ENCODE measurements at regions not wholly inside any gene's neighbourhood (a gene's known extent, or its start where the extent isn't known, plus 50 kb on each side); places are given as distances from the start of the nearest gene placed in this dataset.
"Not testable (repeated sequence)": the region's sequence is repeated elsewhere in the genome, so short reads cannot be mapped to it uniquely, and the experiment has no call there.

GRCh38 chr12:83634726-83635267 is 948.1 kb downstream of the TMTC2 start:
- H3K36me3 Mint-ChIP-seq (ENCODE audit: low read depth) = no peaks in the 10 kb centered on the region
- H3K4me3 Mint-ChIP-seq (ENCODE audit: low read depth) = no peak overlapping the region
- peaks cover 4% of the 10 kb centered on the region for H3K9me3 Mint-ChIP-seq
- DNase-seq (ENCODE audit: low spot score) = no peak
- H3K4me1 Mint-ChIP-seq (ENCODE audit: low read depth) = no peaks in the 10 kb centered on the region
- no peak overlapping the region for H3K27ac Mint-ChIP-seq
- H3K27me3 Mint-ChIP-seq (ENCODE audit: low read depth) = no peaks in the 10 kb centered on the region
- intact Hi-C loops (cut with micrococcal nuclease) = no loop called here

GRCh38 chr12:83630526-83630925 is 943.8 kb downstream of the TMTC2 start:
- intact Hi-C loops (cut with micrococcal nuclease) = no loop called here

GRCh38 chr12:83629931-83630330 is 943.2 kb downstream of the TMTC2 start:
- Mint-ChIP-seq H3K4me3 (ENCODE audit: low read depth) (no peak overlapping the region), H3K27me3 (ENCODE audit: low read depth) (no peaks in the 10 kb centered on the region), H3K36me3 (ENCODE audit: low read depth) (no peaks in the 10 kb centered on the region), H3K9me3 (no peaks in the 10 kb centered on the region), H3K4me1 (ENCODE audit: low read depth) (no peaks in the 10 kb centered on the region), H3K27ac (no peak overlapping the region)
- intact Hi-C loops (cut with micrococcal nuclease) = no loop called here
- DNase-seq (ENCODE audit: low spot score) = no peak

More at GRCh38 chr12:83630526-83630925, 943.8 kb downstream of the TMTC2 start:
- H3K27ac Mint-ChIP-seq = no peak overlapping the region
- no peaks in the 10 kb centered on the region for H3K36me3 Mint-ChIP-seq (ENCODE audit: low read depth)
- no peaks in the 10 kb centered on the region for H3K9me3 Mint-ChIP-seq
- no peaks in the 10 kb centered on the region for H3K4me1 Mint-ChIP-seq (ENCODE audit: low read depth)
- H3K4me3 Mint-ChIP-seq (ENCODE audit: low read depth) = no peak overlapping the region
- no peak for DNase-seq (ENCODE audit: low spot score)
- H3K27me3 Mint-ChIP-seq (ENCODE audit: low read depth) = no peaks in the 10 kb centered on the region

DNA sequence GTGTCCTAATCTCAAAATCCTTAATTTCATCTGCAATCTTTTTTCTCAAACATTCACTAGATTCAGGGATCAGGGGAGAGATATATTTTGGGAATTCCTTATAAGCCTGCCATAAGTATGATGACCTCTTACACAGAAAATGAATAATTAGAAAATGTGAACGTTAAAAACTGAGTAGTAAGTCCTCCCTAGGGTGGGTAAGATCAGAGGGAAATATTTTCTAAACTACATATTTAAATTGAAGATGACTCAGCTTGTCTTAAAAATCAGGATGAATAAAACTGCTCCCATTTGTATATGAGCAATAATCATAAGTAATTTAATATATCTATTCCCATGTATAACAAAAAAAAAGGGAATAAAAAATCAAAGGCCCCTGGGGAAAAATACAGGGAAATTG is 935.5 kb downstream of the TMTC2 start:
- Mint-ChIP-seq H3K36me3 (ENCODE audit: low read depth) (no peaks in the 10 kb centered on the region), H3K4me3 (ENCODE audit: low read depth) (no peak overlapping the region), H3K27me3 (ENCODE audit: low read depth) (no peaks in the 10 kb centered on the region), H3K9me3 (no peaks in the 10 kb centered on the region), H3K27ac (no peak overlapping the region), H3K4me1 (ENCODE audit: low read depth) (no peaks in the 10 kb centered on the region)
- DNase-seq (ENCODE audit: low spot score) = no peak
- intact Hi-C loops (cut with micrococcal nuclease) = no loop called here

GRCh38 chr12:83619973-83620372 is 933.3 kb downstream of the TMTC2 start:
- peaks cover 13% of the 10 kb centered on the region for H3K9me3 Mint-ChIP-seq
- intact Hi-C loops (cut with micrococcal nuclease) = no loop called here

GRCh38 chr12:83615152-83615551 is 928.4 kb downstream of the TMTC2 start:
- intact Hi-C loops (cut with micrococcal nuclease) = no loop called here
- Mint-ChIP-seq H3K36me3 (ENCODE audit: low read depth) (no peaks in the 10 kb centered on the region), H3K4me3 (ENCODE audit: low read depth) (no peak overlapping the region), H3K9me3 (peaks cover 33% of the 10 kb centered on the region), H3K27ac (no peak overlapping the region), H3K4me1 (ENCODE audit: low read depth) (no peaks in the 10 kb centered on the region), H3K27me3 (ENCODE audit: low read depth) (no peaks in the 10 kb centered on the region)
- no peak for DNase-seq (ENCODE audit: low spot score)

More at GRCh38 chr12:83619973-83620372, 933.3 kb downstream of the TMTC2 start:
- Mint-ChIP-seq H3K36me3 (ENCODE audit: low read depth) (no peaks in the 10 kb centered on the region), H3K4me1 (ENCODE audit: low read depth) (no peaks in the 10 kb centered on the region), H3K4me3 (ENCODE audit: low read depth) (no peak overlapping the region), H3K27ac (no peak overlapping the region), H3K27me3 (ENCODE audit: low read depth) (no peaks in the 10 kb centered on the region)
- no peak for DNase-seq (ENCODE audit: low spot score)

GRCh38 chr12:83613586-83614110 is 926.9 kb downstream of the TMTC2 start:
- Mint-ChIP-seq H3K27me3 (ENCODE audit: low read depth) (no peaks in the 10 kb centered on the region), H3K36me3 (ENCODE audit: low read depth) (no peaks in the 10 kb centered on the region), H3K9me3 (peaks cover 41% of the 10 kb centered on the region), H3K4me3 (ENCODE audit: low read depth) (no peak overlapping the region), H3K4me1 (ENCODE audit: low read depth) (no peaks in the 10 kb centered on the region), H3K27ac (no peak overlapping the region)
- DNase-seq (ENCODE audit: low spot score) = no peak
- intact Hi-C loops (cut with micrococcal nuclease) = no loop called here

- H3K4me1 Mint-ChIP-seq (ENCODE audit: low read depth) = no peaks in the 10 kb centered on the region
- DNase-seq (ENCODE audit: low spot score) = no peak
- H3K27ac Mint-ChIP-seq = no peak overlapping the region
- peaks cover 46% of the 10 kb centered on the region for H3K9me3 Mint-ChIP-seq
- H3K27me3 Mint-ChIP-seq (ENCODE audit: low read depth) = no peaks in the 10 kb centered on the region
- no peak overlapping the region for H3K4me3 Mint-ChIP-seq (ENCODE audit: low read depth)
- H3K36me3 Mint-ChIP-seq (ENCODE audit: low read depth) = no peaks in the 10 kb centered on the region
- intact Hi-C loops (cut with micrococcal nuclease) = no loop called here
Measured at GRCh38 chr12:83603106-83603505, 916.4 kb downstream of the TMTC2 start.

DNA sequence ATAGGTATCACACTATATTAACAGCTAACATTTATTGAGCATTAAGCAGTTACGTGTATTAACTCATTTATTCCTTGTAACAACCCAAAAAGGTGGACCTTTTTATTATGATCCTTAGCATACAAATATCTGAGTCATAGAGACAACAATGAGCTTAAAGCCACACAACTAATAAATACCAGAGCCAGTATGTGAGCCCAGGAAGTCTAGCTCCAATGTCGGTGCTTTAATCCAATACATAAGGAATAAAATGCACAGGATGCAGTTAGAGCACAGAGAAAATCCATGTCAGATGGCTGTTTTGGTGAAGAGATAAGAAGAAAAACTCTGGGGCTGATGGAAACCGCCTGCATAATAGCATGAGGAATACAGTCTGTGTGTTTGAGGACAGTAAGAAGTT is 888.6 kb downstream of the TMTC2 start:
- Mint-ChIP-seq H3K36me3 (ENCODE audit: low read depth) (no peaks in the 10 kb centered on the region), H3K27ac (no peak overlapping the region), H3K9me3 (peaks cover 17% of the 10 kb centered on the region), H3K4me1 (ENCODE audit: low read depth) (no peaks in the 10 kb centered on the region), H3K4me3 (ENCODE audit: low read depth) (no peak overlapping the region), H3K27me3 (ENCODE audit: low read depth) (no peaks in the 10 kb centered on the region)
- no peak for DNase-seq (ENCODE audit: low spot score)
- intact Hi-C loops (cut with micrococcal nuclease) = no loop called here

GRCh38 chr12:83574142-83574541 is 887.4 kb downstream of the TMTC2 start:
- Mint-ChIP-seq H3K4me3 (ENCODE audit: low read depth) (no peak overlapping the region), H3K9me3 (peaks cover 23% of the 10 kb centered on the region), H3K4me1 (ENCODE audit: low read depth) (no peaks in the 10 kb centered on the region), H3K36me3 (ENCODE audit: low read depth) (no peaks in the 10 kb centered on the region), H3K27ac (no peak overlapping the region), H3K27me3 (ENCODE audit: low read depth) (no peaks in the 10 kb centered on the region)
- intact Hi-C loops (cut with micrococcal nuclease) = no loop called here
- no peak for DNase-seq (ENCODE audit: low spot score)

DNA sequence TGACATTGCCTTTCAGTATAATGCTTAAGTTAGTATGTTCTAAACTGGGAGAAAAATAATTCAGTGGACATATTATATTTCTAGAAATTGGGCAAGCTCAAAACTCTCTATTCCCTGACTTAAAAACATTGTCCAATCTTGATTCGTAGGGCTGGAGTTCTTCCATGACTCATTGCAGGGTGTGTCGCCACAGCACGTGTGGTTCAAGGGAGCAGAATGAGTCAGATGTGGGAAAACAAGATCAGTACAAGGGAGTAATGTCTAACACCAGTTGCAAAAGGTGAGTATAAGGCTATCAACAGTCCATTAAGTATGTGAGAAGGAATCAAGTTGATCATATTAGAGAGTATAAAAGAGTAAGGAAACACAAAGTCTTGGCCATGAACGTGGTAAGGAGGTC is 887.0 kb downstream of the TMTC2 start:
- Mint-ChIP-seq H3K27me3 (ENCODE audit: low read depth) (no peaks in the 10 kb centered on the region), H3K9me3 (peaks cover 25% of the 10 kb centered on the region)

GRCh38 chr12:83559650-83560049 is 872.9 kb downstream of the TMTC2 start:
- intact Hi-C loops (cut with micrococcal nuclease) = no loop called here
- Mint-ChIP-seq H3K4me1 (ENCODE audit: low read depth) (no peaks in the 10 kb centered on the region), H3K9me3 (peaks cover 13% of the 10 kb centered on the region), H3K36me3 (ENCODE audit: low read depth) (no peaks in the 10 kb centered on the region), H3K27me3 (ENCODE audit: low read depth) (no peaks in the 10 kb centered on the region), H3K27ac (no peak overlapping the region), H3K4me3 (ENCODE audit: low read depth) (no peak overlapping the region)
- DNase-seq (ENCODE audit: low spot score) = no peak

More for the DNA sequence above, 887.0 kb downstream of the TMTC2 start:
- Mint-ChIP-seq H3K36me3 (ENCODE audit: low read depth) (no peaks in the 10 kb centered on the region), H3K27ac (no peak overlapping the region), H3K4me1 (ENCODE audit: low read depth) (no peaks in the 10 kb centered on the region), H3K4me3 (ENCODE audit: low read depth) (no peak overlapping the region)
- DNase-seq (ENCODE audit: low spot score) = no peak
- intact Hi-C loops (cut with micrococcal nuclease) = no loop called here

GRCh38 chr12:83556040-83556439 is 869.3 kb downstream of the TMTC2 start:
- H3K27me3 Mint-ChIP-seq (ENCODE audit: low read depth); H3K27ac Mint-ChIP-seq; DNase-seq (ENCODE audit: low spot score); intact Hi-C loops (cut with micrococcal nuclease); H3K4me1 Mint-ChIP-seq (ENCODE audit: low read depth); H3K36me3 Mint-ChIP-seq (ENCODE audit: low read depth); H3K4me3 Mint-ChIP-seq (ENCODE audit: low read depth): not testable (repeated sequence)
- peaks cover 27% of the 10 kb centered on the region for H3K9me3 Mint-ChIP-seq

DNA sequence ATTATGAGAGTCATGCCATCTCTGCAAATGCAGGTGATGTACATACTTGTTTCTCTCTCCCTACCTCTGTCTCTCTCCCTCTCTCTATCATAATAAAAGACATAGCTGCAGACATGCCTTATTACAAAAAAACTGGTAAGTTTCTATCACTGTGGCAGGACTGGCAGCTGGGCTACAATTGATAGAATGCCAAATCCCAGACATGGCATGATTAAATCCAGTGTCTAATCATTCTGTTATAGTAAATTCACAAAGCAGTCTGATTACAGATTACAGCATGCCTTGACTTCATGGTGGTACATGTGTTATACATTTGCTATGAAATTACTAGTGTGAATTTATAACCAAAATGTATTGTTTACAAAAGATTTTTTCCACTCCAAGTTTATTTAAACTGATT is 854.7 kb downstream of the TMTC2 start:
- Mint-ChIP-seq H3K4me3 (ENCODE audit: low read depth) (no peak overlapping the region), H3K36me3 (ENCODE audit: low read depth) (no peaks in the 10 kb centered on the region), H3K4me1 (ENCODE audit: low read depth) (no peaks in the 10 kb centered on the region), H3K27me3 (ENCODE audit: low read depth) (no peaks in the 10 kb centered on the region), H3K9me3 (peaks cover 3% of the 10 kb centered on the region), H3K27ac (no peak overlapping the region)
- intact Hi-C loops (cut with micrococcal nuclease) = no loop called here
- DNase-seq (ENCODE audit: low spot score) = no peak

Measured in activated T-helper 2 cell treated with anti-CD3 and anti-CD28 coated beads, Interferon-gamma antibody, Interleukin-2, Interleukin-4, amounts not matched to agents 10 μg/mL and 5 μg/mL and 100 μg/mL, durations not matched to agents 14 hours and 24 hours and 36 hours (primary cell).